ENCODE measurements at regions not wholly inside any gene's neighbourhood (a gene's known extent, or its start where the extent isn't known, plus 50 kb on each side); places are given as distances from the start of the nearest gene placed in this dataset.

- TF ChIP-seq EZH2 (IDR thresholded peaks at IDR 0.05; ENCODE audit: low read length) (no peak), CTCF (optimal IDR thresholded peaks at IDR 0.05 in 1 of 3, IDR thresholded peaks at IDR 0.05 in 1 of 3, conservative IDR thresholded peaks at IDR 0.05 in 1 of 3; ENCODE audit: extremely low read depth in 1 of 3, insufficient read depth in 2 of 3, low read length in 3 of 3) (no peak)
Observed at GRCh38 chr22:27130906-27131305, 473.5 kb downstream of the MIAT start.

Data from keratinocyte (primary cell).